Stimulated activated CD4-positive, alpha-beta T cell treated with anti-CD3 and anti-CD28 coated beads, Interleukin-1b, Interleukin-23, amount 100 ng/mL, for 1 hour (primary cell): ENCODE measurements at regions not wholly inside any gene's neighbourhood (a gene's known extent, or its start where the extent isn't known, plus 50 kb on each side); places are given as distances from the start of the nearest gene placed in this dataset.

ENCODE experiments used
- DNase-seq, 2 donors: peaks; one replicate each; pipeline ENCODE4 v3.0.0-alpha.2; 2020; ENCODE audit warnings: low read depth in 2 of 2

GRCh38 chr3:182460303-182460702, 333.0 kb upstream of the ATP11B start:
- DNase-seq, result no peak

- DNase-seq, result no peak
Observed at GRCh38 chr3:182462152-182462551, 331.2 kb upstream of the ATP11B start.

- DNase-seq, result no peak
Observed at GRCh38 chr3:182464513-182465145, 328.7 kb upstream of the ATP11B start.

- DNase-seq, result no peak
Observed at GRCh38 chr3:182465301-182466185, 327.8 kb upstream of the ATP11B start.

GRCh38 chr3:182469086-182469485, 324.2 kb upstream of the ATP11B start:
- DNase-seq, result no peak

- no peak for DNase-seq
Observed at GRCh38 chr3:182470187-182470586, 323.1 kb upstream of the ATP11B start.

GRCh38 chr3:182473191-182473710, 320.1 kb upstream of the ATP11B start:
- DNase-seq, result no peak

GRCh38 chr3:182478369-182478768, 314.9 kb upstream of the ATP11B start:
- no peak for DNase-seq

GRCh38 chr3:182479419-182480336, 313.6 kb upstream of the ATP11B start:
- DNase-seq, result no peak

GRCh38 chr3:182482705-182483104, 310.6 kb upstream of the ATP11B start:
- no peak for DNase-seq

- no peak for DNase-seq
Observed at GRCh38 chr3:182484682-182485081, 308.6 kb upstream of the ATP11B start.

- no peak for DNase-seq
Observed at GRCh38 chr3:182485301-182485700, 308.0 kb upstream of the ATP11B start.

GRCh38 chr3:182486463-182486862, 306.8 kb upstream of the ATP11B start:
- DNase-seq, result no peak

GRCh38 chr3:182487143-182487542, 306.2 kb upstream of the ATP11B start:
- DNase-seq, result no peak

- DNase-seq, result no peak
Observed at GRCh38 chr3:182487611-182488010, 305.7 kb upstream of the ATP11B start.

- DNase-seq, result no peak
Observed at GRCh38 chr3:182490596-182491491, 302.5 kb upstream of the ATP11B start.

- DNase-seq, result no peak
Observed at GRCh38 chr3:182491577-182491976, 301.7 kb upstream of the ATP11B start.

- DNase-seq, result no peak
Observed at GRCh38 chr3:182492536-182492935, 300.8 kb upstream of the ATP11B start.

- DNase-seq, result no peak
Observed at GRCh38 chr3:182500289-182500688, 293.0 kb upstream of the ATP11B start.

- no peak for DNase-seq
Observed at GRCh38 chr3:182501856-182502255, 291.4 kb upstream of the ATP11B start.

- no peak for DNase-seq
Observed at GRCh38 chr3:182503401-182503800, 289.9 kb upstream of the ATP11B start.
